Neuronal stem cell (in vitro differentiated cells): ENCODE measurements at regions not wholly inside any gene's neighbourhood (a gene's known extent, or its start where the extent isn't known, plus 50 kb on each side); places are given as distances from the start of the nearest gene placed in this dataset.

Experiments used
- DNase-seq: peaks from one replicate; pipeline ENCODE4 v3.0.0-alpha.2; 2013; ENCODE audit warnings: low spot score
- H2AFZ ChIP-seq: one replicate; pipeline ENCODE4 v1.6.1; 2013; ENCODE audit warnings: mild to moderate bottlenecking, low read length, inconsistent platforms
- H2AK5ac ChIP-seq: 2 replicates; pipeline ENCODE4 v1.6.1; 2013; ENCODE audit warnings: low read depth, mild to moderate bottlenecking, inconsistent platforms, low read length, moderate library complexity, mixed read lengths
- H2BK120ac ChIP-seq: 2 replicates; pipeline ENCODE4 v1.6.1; 2013; ENCODE audit warnings: low read depth, mild to moderate bottlenecking, inconsistent platforms, low read length, moderate library complexity, mixed read lengths
- H2BK12ac ChIP-seq: one replicate; pipeline ENCODE4 v1.6.1; 2013; ENCODE audit warnings: low read length, inconsistent platforms
- H2BK15ac ChIP-seq: 2 replicates; pipeline ENCODE4 v1.6.1; 2013; ENCODE audit warnings: mild to moderate bottlenecking, low read length, inconsistent platforms, mixed read lengths
- H2BK5ac ChIP-seq: one replicate; pipeline ENCODE4 v1.6.1; 2013; ENCODE audit warnings: inconsistent platforms, mild to moderate bottlenecking, low read length, moderate library complexity
- H3K14ac ChIP-seq: one replicate; pipeline ENCODE4 v1.6.1; 2013; ENCODE audit warnings: low read length, inconsistent platforms
- H3K18ac ChIP-seq: 2 replicates; pipeline ENCODE4 v1.6.1; 2013; ENCODE audit warnings: low read length, inconsistent platforms
- H3K23ac ChIP-seq: 2 replicates; pipeline ENCODE4 v1.6.1; 2013; ENCODE audit warnings: low read depth, mild to moderate bottlenecking, mixed read lengths, low read length, inconsistent platforms; ENCODE audit not compliant: poor library complexity
- H3K27ac ChIP-seq: replicated peaks from 3 replicates; pipeline ENCODE4 v1.5.1; 2013; ENCODE audit warnings: low read length, inconsistent platforms
- H3K27me3 ChIP-seq, 3 experiments: 2 replicates each; pipeline ENCODE4 v1.6.1; 2013; ENCODE audit warnings: low read length in 3 of 3, mild to moderate bottlenecking in 2 of 3, inconsistent platforms in 1 of 3, low read depth in 1 of 3, mixed read lengths in 1 of 3, moderate library complexity in 1 of 3; ENCODE audit not compliant: control insufficient read depth in 3 of 3, insufficient read depth in 3 of 3
- H3K36me3 ChIP-seq, 2 donors: replicated peaks in 1 of 2; 2 replicates each; pipeline ENCODE4 v1.6.1; 2013; ENCODE audit warnings: low read length in 2 of 2; ENCODE audit not compliant: control insufficient read depth in 2 of 2, insufficient read depth in 2 of 2
- H3K4ac ChIP-seq: 2 replicates; pipeline ENCODE4 v1.6.1; 2013; ENCODE audit warnings: inconsistent platforms, mild to moderate bottlenecking, low read length, moderate library complexity
- H3K4me1 ChIP-seq, 2 donors: 1 replicate in 1 of 2; 2 replicates in 1 of 2; pipeline ENCODE4 v1.6.1; 2013; ENCODE audit warnings: low read length in 2 of 2, low read depth in 1 of 2; ENCODE audit not compliant: control insufficient read depth in 2 of 2, insufficient read depth in 1 of 2
- H3K4me2 ChIP-seq: one replicate; pipeline ENCODE4 v1.6.1; 2013; ENCODE audit warnings: mild to moderate bottlenecking, low read length, inconsistent platforms; ENCODE audit not compliant: insufficient read depth, poor library complexity, severe bottlenecking
- H3K4me3 ChIP-seq, 2 donors: 2 replicates each; pipeline ENCODE4 v1.5.1; 2013; ENCODE audit warnings: low read length in 2 of 2, mild to moderate bottlenecking in 2 of 2, inconsistent platforms in 1 of 2, moderate library complexity in 1 of 2
- H3K79me1 ChIP-seq: one replicate; pipeline ENCODE4 v1.6.1; 2013; ENCODE audit warnings: low read depth, mild to moderate bottlenecking, inconsistent platforms, low read length, moderate library complexity
- H3K9ac ChIP-seq: one replicate; pipeline ENCODE4 v1.6.1; 2013; ENCODE audit warnings: mild to moderate bottlenecking, low read depth, low read length, inconsistent platforms; ENCODE audit not compliant: poor library complexity
- H3K9me3 ChIP-seq, 2 donors: replicated peaks in 1 of 2; 2 replicates each; pipeline versions ENCODE3 to v1.6.1; 2013; ENCODE audit warnings: low read length in 2 of 2, mild to moderate bottlenecking in 2 of 2, inconsistent platforms in 1 of 2, low read depth in 1 of 2, mixed read lengths in 1 of 2, moderate library complexity in 1 of 2; ENCODE audit not compliant: control insufficient read depth in 2 of 2, insufficient read depth in 1 of 2
- H4K8ac ChIP-seq: one replicate; pipeline ENCODE4 v1.6.1; 2013; ENCODE audit warnings: low read depth, mild to moderate bottlenecking, inconsistent platforms, low read length, moderate library complexity
- H4K91ac ChIP-seq: one replicate; pipeline ENCODE4 v1.6.1; 2013; ENCODE audit warnings: low read length, low read depth, mild to moderate bottlenecking, inconsistent platforms; ENCODE audit not compliant: poor library complexity
- WGBS, 2 donors: extraction: QIAGEN DNeasy Blood & Tissue Kit; methylation state at CpG; one replicate each; pipeline ENCODE4 v1.1.7; 2013; ENCODE audit warnings: missing lambda C conversion rate in 2 of 2, mixed read lengths in 1 of 2; ENCODE audit not compliant: insufficient read length in 2 of 2, insufficient replicate concordance in 1 of 2; ENCODE audit errors: extremely low coverage in 2 of 2; 5-methylcytosine and 5-hydroxymethylcytosine counted together

GRCh38 chr5:128798871-128799270 is 166.4 kb upstream of the SLC27A6 start:
- no peaks in the 10 kb centered on the region for H3K79me1 ChIP-seq
- H3K4me1 ChIP-seq = no peaks in the 10 kb centered on the region
- DNase-seq = no peak
- no peak overlapping the region for H3K4me2 ChIP-seq
- no peak overlapping the region for H3K14ac ChIP-seq
- H3K9me3 ChIP-seq = no peaks in the 10 kb centered on the region
- H3K36me3 ChIP-seq = no peaks in the 10 kb centered on the region
- H2BK12ac ChIP-seq = no peak overlapping the region
- no peak overlapping the region for H3K18ac ChIP-seq
- H3K9ac ChIP-seq = no peak overlapping the region
- H4K8ac ChIP-seq = no peak overlapping the region
- H3K27me3 ChIP-seq = no peaks in the 10 kb centered on the region
- H3K4me3 ChIP-seq = no peak overlapping the region
- H2BK120ac ChIP-seq = no peak overlapping the region
- no peak overlapping the region for H2AK5ac ChIP-seq
- no peak overlapping the region for H3K4ac ChIP-seq
- H2BK15ac ChIP-seq = no peak overlapping the region
- H3K23ac ChIP-seq = no peak overlapping the region
- no peak overlapping the region for H4K91ac ChIP-seq
- H2BK5ac ChIP-seq = no peak overlapping the region
- no peak overlapping the region for H3K27ac ChIP-seq
- H2AFZ ChIP-seq = no peak overlapping the region

DNA sequence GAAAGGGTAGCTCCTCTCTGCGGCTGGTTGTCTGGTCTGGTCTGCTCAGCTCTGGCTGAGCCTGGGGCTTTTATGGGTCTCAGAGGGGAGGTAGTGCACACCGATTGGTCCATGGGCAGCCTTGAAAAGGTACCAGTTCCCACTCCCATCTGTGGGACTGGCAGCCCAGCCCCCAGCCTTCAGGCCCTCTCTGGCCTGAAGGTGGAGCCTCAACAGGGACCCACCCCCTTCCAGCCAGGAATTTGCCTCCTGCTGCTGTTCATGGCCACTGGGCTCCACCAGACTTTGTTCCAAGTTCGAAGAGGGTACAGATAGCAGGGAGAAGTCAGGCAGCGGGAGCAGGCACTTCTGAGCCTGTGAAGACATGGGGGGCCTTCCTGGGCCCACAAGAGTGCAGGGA is 165.3 kb upstream of the SLC27A6 start:
- DNase-seq = no peak
- Histone ChIP-seq H2BK15ac (peak overlapping the region; percentile 85), H3K27me3 (no peaks in the 10 kb centered on the region), H2BK5ac (peak overlapping the region; percentile 48), H3K4me2 (no peak overlapping the region), H2AK5ac (peak overlapping the region; percentile 43), H3K18ac (peak overlapping the region; percentile 15), H2AFZ (peak overlapping the region; percentile 29), H3K36me3 (no peaks in the 10 kb centered on the region), H3K9me3 (no peaks in the 10 kb centered on the region), H3K27ac (no peak overlapping the region), H4K91ac (no peak overlapping the region), H3K4ac (no peak overlapping the region), H2BK12ac (no peak overlapping the region), H3K14ac (no peak overlapping the region), H3K79me1 (no peaks in the 10 kb centered on the region), H4K8ac (no peak overlapping the region), H3K4me1 (no peaks in the 10 kb centered on the region), H3K9ac (no peak overlapping the region), H3K4me3 (no peak overlapping the region), H2BK120ac (no peak overlapping the region), H3K23ac (no peak overlapping the region)
- WGBS, 2 donors = no CpG with 5 or more reads among the region's 4 CpGs

DNA sequence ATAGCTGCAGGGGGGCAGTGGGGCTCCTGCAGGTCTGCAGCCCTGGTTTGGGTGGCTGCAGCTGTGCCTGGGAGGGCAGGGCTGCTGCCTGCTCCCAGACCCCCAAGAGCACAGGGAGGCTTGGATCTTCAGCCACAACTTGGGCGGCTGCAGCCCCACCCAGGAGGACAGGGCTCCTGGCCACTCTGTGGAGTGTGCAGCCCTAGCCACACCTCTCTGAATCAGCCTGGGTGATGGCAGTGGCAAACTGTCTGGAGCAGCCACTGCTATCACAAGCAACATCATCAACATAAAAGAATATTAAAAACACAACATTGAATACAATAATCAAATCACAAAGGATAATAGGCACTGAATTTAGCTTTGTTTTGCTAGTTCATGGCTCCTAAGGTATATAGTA is 164.9 kb upstream of the SLC27A6 start:
- no peak overlapping the region for H3K23ac ChIP-seq
- WGBS, 2 donors = no CpG with 5 or more reads among the region's 1 CpG
- no peak overlapping the region for H2BK12ac ChIP-seq

GRCh38 chr5:128813317-128814070 is 151.8 kb upstream of the SLC27A6 start:
- Histone ChIP-seq H4K8ac (no peak overlapping the region), H3K36me3 (no peaks in the 10 kb centered on the region), H4K91ac (no peak overlapping the region), H3K9ac (no peak overlapping the region), H3K4ac (no peak overlapping the region), H3K9me3 (no peaks in the 10 kb centered on the region), H2BK12ac (no peak overlapping the region), H2BK120ac (no peak overlapping the region), H3K18ac (no peak overlapping the region), H2AFZ (no peak overlapping the region), H3K4me1 (no peaks in the 10 kb centered on the region), H3K27me3 (no peaks in the 10 kb centered on the region), H2BK5ac (no peak overlapping the region), H3K14ac (no peak overlapping the region), H3K79me1 (no peaks in the 10 kb centered on the region), H3K4me2 (no peak overlapping the region), H3K27ac (no peak overlapping the region), H3K23ac (no peak overlapping the region), H2BK15ac (no peak overlapping the region), H2AK5ac (no peak overlapping the region), H3K4me3 (no peak overlapping the region)
- no peak for DNase-seq
- WGBS, 2 donors = no CpG with 5 or more reads among the region's 4 CpGs

More for the DNA sequence above, 164.9 kb upstream of the SLC27A6 start:
- no peaks in the 10 kb centered on the region for H3K27me3 ChIP-seq
- H4K8ac ChIP-seq = no peak overlapping the region
- H3K14ac ChIP-seq = no peak overlapping the region
- peak overlapping the region; percentile 29 for H2AFZ ChIP-seq
- no peak overlapping the region for H3K4me2 ChIP-seq
- peak overlapping the region; percentile 43 for H2AK5ac ChIP-seq
- H4K91ac ChIP-seq = no peak overlapping the region
- H2BK5ac ChIP-seq = peak overlapping the region; percentile 48
- no peaks in the 10 kb centered on the region for H3K9me3 ChIP-seq
- no peaks in the 10 kb centered on the region for H3K79me1 ChIP-seq
- peak overlapping the region; percentile 15 for H3K18ac ChIP-seq
- no peak overlapping the region for H3K27ac ChIP-seq
- H3K4me1 ChIP-seq = no peaks in the 10 kb centered on the region
- no peak overlapping the region for H2BK120ac ChIP-seq
- H2BK15ac ChIP-seq = peak overlapping the region; percentile 85
- H3K36me3 ChIP-seq = no peaks in the 10 kb centered on the region
- no peak overlapping the region for H3K4ac ChIP-seq
- no peak for DNase-seq
- no peak overlapping the region for H3K4me3 ChIP-seq
- H3K9ac ChIP-seq = peak overlapping the region; percentile 70
